ENCODE measurements at regions not wholly inside any gene's neighbourhood (a gene's known extent, or its start where the extent isn't known, plus 50 kb on each side); places are given as distances from the start of the nearest gene placed in this dataset.

GRCh38 chr3:84439476-84439875 lies 519.3 kb upstream of the CADM2 start:
- in situ Hi-C loops (cut with MboI; ENCODE audit: low sequenced_read_pairs), result no loop called here

- in situ Hi-C loops (cut with MboI; ENCODE audit: low sequenced_read_pairs), result no loop called here
Measured at GRCh38 chr3:84440291-84440690, 518.5 kb upstream of the CADM2 start.

- in situ Hi-C loops (cut with MboI; ENCODE audit: low sequenced_read_pairs), result no loop called here
Measured at GRCh38 chr3:84442533-84442932, 516.3 kb upstream of the CADM2 start.

GRCh38 chr3:84444726-84445521 lies 513.9 kb upstream of the CADM2 start:
- in situ Hi-C loops (cut with MboI; ENCODE audit: low sequenced_read_pairs), result no loop called here

GRCh38 chr3:84487296-84487695 lies 471.5 kb upstream of the CADM2 start:
- in situ Hi-C loops (cut with MboI; ENCODE audit: low sequenced_read_pairs), result no loop called here

GRCh38 chr3:84504761-84505160 lies 454.0 kb upstream of the CADM2 start:
- in situ Hi-C loops (cut with MboI; ENCODE audit: low sequenced_read_pairs), result no loop called here

- in situ Hi-C loops (cut with MboI; ENCODE audit: low sequenced_read_pairs), result no loop called here
Measured at GRCh38 chr3:84510007-84510406, 448.8 kb upstream of the CADM2 start.

GRCh38 chr3:84522893-84523292 lies 435.9 kb upstream of the CADM2 start:
- in situ Hi-C loops (cut with MboI; ENCODE audit: low sequenced_read_pairs), result no loop called here

- in situ Hi-C loops (cut with MboI; ENCODE audit: low sequenced_read_pairs), result no loop called here
Measured at GRCh38 chr3:84536916-84537315, 421.9 kb upstream of the CADM2 start.

- in situ Hi-C loops (cut with MboI; ENCODE audit: low sequenced_read_pairs), result no loop called here
Measured at GRCh38 chr3:84538597-84538996, 420.2 kb upstream of the CADM2 start.

GRCh38 chr3:84547207-84547606 lies 411.6 kb upstream of the CADM2 start:
- in situ Hi-C loops (cut with MboI; ENCODE audit: low sequenced_read_pairs), result no loop called here

GRCh38 chr3:84547971-84548970 lies 410.5 kb upstream of the CADM2 start:
- in situ Hi-C loops (cut with MboI; ENCODE audit: low sequenced_read_pairs), result no loop called here

- in situ Hi-C loops (cut with MboI; ENCODE audit: low sequenced_read_pairs), result loop anchor here (25.0 kb wide), 1 partner anchor 207 kb away; no protein-coding TSS in a partner anchor
Measured at GRCh38 chr3:84555629-84556028, 403.2 kb upstream of the CADM2 start.

- in situ Hi-C loops (cut with MboI; ENCODE audit: low sequenced_read_pairs), result loop anchor here (25.0 kb wide), 1 partner anchor 196 kb away; no protein-coding TSS in a partner anchor
Measured at GRCh38 chr3:84566256-84566655, 392.5 kb upstream of the CADM2 start.

- in situ Hi-C loops (cut with MboI; ENCODE audit: low sequenced_read_pairs), result loop anchor here (25.0 kb wide), 1 partner anchor 195 kb away; no protein-coding TSS in a partner anchor
Measured at GRCh38 chr3:84567796-84568195, 391.0 kb upstream of the CADM2 start.

GRCh38 chr3:84573962-84574361 lies 384.8 kb upstream of the CADM2 start:
- in situ Hi-C loops (cut with MboI; ENCODE audit: low sequenced_read_pairs), result loop anchor here (25.0 kb wide), 1 partner anchor 188 kb away; no protein-coding TSS in a partner anchor

GRCh38 chr3:84586427-84586826 lies 372.4 kb upstream of the CADM2 start:
- in situ Hi-C loops (cut with MboI; ENCODE audit: low sequenced_read_pairs), result no loop called here

- in situ Hi-C loops (cut with MboI; ENCODE audit: low sequenced_read_pairs), result no loop called here
Measured at GRCh38 chr3:84600703-84601225, 358.0 kb upstream of the CADM2 start.

- in situ Hi-C loops (cut with MboI; ENCODE audit: low sequenced_read_pairs), result no loop called here
Measured at GRCh38 chr3:84601303-84601702, 357.5 kb upstream of the CADM2 start.

GRCh38 chr3:84621823-84622222 lies 337.0 kb upstream of the CADM2 start:
- in situ Hi-C loops (cut with MboI; ENCODE audit: low sequenced_read_pairs), result no loop called here

GRCh38 chr3:84634668-84635067 lies 324.1 kb upstream of the CADM2 start:
- in situ Hi-C loops (cut with MboI; ENCODE audit: low sequenced_read_pairs), result no loop called here

Measured in HL-60/S4 treated with retinoic acid at 250 ng/mL for 4 days and 3 days (cell line).